ENCODE measurements at regions not wholly inside any gene's neighbourhood (a gene's known extent, or its start where the extent isn't known, plus 50 kb on each side); places are given as distances from the start of the nearest gene placed in this dataset.
"Not testable (repeated sequence)": the region's sequence is repeated elsewhere in the genome, so short reads cannot be mapped to it uniquely, and the experiment has no call there.

DNA sequence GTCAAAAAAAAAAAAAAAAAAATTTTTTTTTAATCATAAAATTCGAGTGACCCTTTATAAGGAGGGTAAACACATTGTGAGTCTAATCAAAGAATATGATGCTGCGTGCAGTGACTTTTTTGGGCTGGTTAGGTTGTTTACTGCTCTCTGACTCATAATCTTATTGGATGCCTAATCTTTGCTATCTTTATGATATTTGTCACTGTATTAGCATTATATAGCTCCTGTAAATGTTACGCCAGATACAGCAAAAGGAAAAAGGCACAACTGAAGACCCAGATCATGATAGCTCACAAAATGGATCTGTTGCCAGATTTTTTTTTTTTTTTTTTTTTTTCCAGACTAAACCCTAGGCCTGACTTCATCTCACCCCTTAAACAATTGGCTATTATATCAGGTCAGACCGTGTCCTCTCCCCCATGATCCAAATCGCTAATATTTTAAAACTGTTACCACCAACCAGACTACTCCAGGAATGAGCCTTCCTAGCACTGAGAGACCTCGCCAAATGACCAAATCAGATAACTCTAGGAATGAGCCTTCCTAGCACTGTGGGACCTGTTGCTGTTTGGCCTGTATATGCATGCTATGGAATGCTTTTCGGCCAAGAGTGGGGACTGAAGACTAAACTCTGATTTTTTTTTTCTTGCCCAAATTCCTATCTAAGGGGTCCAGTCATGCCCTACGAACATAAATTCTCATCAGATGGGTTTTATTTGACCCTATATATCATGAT, 131.7 kb upstream of the MYO10 start:
- H3K27me3 ChIP-seq (ENCODE audit: low read depth, low read length): peaks cover 4% of the 10 kb centered on the region
- no peak overlapping the region for H3K27ac ChIP-seq (ENCODE audit: low read length)
- H3K4me3 ChIP-seq (ENCODE audit: low read depth in 1 of 2, low read length in 2 of 2): no peak overlapping the region
- no peaks in the 10 kb centered on the region for H3K36me3 ChIP-seq (ENCODE audit: control insufficient read depth in 1 of 2, insufficient read depth in 2 of 2, low read length in 2 of 2)
- H3K9me3 ChIP-seq (ENCODE audit: control insufficient read depth in 1 of 2, low read length in 2 of 2): no peaks in the 10 kb centered on the region
- no peaks in the 10 kb centered on the region for H3K4me1 ChIP-seq (ENCODE audit: control insufficient read depth in 1 of 2, insufficient read depth in 2 of 2, low read length in 2 of 2)

DNA sequence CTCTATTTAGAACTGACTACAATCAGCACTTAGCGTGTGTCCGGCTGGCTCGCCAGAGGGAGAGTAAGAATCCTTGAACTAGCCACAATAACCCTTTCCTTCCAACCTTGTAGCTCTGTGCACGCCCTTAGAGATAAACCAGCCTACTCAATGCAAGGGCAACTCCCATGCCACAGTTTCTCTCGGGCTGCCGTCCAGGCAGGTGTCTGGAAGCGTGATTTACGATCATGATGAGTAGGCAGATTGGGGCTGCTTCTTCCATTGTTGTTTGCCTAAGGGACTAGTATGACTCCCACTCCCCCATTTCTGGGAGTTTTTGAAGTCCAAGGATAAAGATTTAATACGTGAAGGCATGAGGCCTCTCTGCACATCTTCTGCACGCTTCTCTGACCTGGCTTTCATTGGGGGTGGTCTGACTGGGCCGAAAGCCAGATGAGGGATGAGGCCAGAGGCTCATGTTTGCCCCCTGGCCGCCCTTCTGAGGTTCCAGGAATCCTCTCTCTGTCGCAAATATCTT, 134.0 kb upstream of the MYO10 start:
- no peak overlapping the region for H3K27ac ChIP-seq (ENCODE audit: low read length)
- H3K36me3 ChIP-seq (ENCODE audit: control insufficient read depth in 1 of 2, insufficient read depth in 2 of 2, low read length in 2 of 2): no peaks in the 10 kb centered on the region
- peaks cover 4% of the 10 kb centered on the region for H3K27me3 ChIP-seq (ENCODE audit: low read depth, low read length)
- H3K4me1 ChIP-seq (ENCODE audit: control insufficient read depth in 1 of 2, insufficient read depth in 2 of 2, low read length in 2 of 2): no peaks in the 10 kb centered on the region
- H3K4me3 ChIP-seq (ENCODE audit: low read depth in 1 of 2, low read length in 2 of 2): no peak overlapping the region
- H3K9me3 ChIP-seq (ENCODE audit: control insufficient read depth in 1 of 2, low read length in 2 of 2): no peaks in the 10 kb centered on the region

DNA sequence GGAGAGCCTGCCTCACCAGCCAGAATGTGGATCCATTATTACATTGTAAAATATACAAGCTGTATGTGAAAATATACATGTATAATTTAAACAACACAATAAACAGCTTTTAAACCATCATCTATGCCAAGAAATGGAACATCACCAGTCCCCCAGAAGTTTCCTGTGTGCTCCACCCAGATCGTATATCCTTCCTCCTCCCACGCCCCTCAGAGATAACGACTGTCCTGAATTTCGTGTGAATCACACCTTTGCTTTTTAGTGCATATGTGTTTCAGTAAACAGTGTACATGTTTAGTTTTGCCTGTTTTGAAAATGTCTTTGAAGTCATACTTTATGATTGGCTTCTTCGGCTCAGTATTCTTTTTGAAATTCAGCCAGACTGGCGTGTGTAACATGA, 134.6 kb upstream of the MYO10 start:
- H3K27ac ChIP-seq (ENCODE audit: low read length): no peak overlapping the region

DNA sequence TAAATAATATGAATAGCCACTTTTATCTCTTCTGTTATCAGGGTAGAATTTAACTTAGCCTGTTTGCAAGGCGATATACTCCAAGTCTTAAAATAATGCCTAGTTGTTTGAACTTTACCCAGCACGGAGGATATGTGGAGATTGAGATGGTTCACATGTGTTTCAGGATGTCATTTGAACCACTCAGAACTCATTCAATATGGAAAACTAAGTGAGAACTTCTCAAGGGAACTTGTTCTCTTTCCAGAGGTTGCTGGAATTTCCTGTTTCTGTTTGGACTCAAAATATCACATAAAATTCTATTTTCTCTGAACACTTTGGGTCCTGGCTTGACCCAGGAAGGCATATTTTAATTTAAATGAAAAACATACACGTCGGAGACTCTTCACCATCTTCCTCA, 139.1 kb upstream of the MYO10 start:
- Histone ChIP-seq H3K36me3 (ENCODE audit: control insufficient read depth in 1 of 2, insufficient read depth in 2 of 2, low read length in 2 of 2) (no peaks in the 10 kb centered on the region), H3K4me1 (ENCODE audit: control insufficient read depth in 1 of 2, insufficient read depth in 2 of 2, low read length in 2 of 2) (no peaks in the 10 kb centered on the region), H3K27ac (ENCODE audit: low read length) (no peak overlapping the region), H3K4me3 (ENCODE audit: low read depth in 1 of 2, low read length in 2 of 2) (no peak overlapping the region), H3K27me3 (ENCODE audit: low read depth, low read length) (no peaks in the 10 kb centered on the region), H3K9me3 (ENCODE audit: control insufficient read depth in 1 of 2, low read length in 2 of 2) (no peaks in the 10 kb centered on the region)

More for the DNA sequence above, 134.6 kb upstream of the MYO10 start:
- Histone ChIP-seq H3K4me3 (ENCODE audit: low read depth in 1 of 2, low read length in 2 of 2) (no peak overlapping the region), H3K4me1 (ENCODE audit: control insufficient read depth in 1 of 2, insufficient read depth in 2 of 2, low read length in 2 of 2) (no peaks in the 10 kb centered on the region), H3K9me3 (ENCODE audit: control insufficient read depth in 1 of 2, low read length in 2 of 2) (no peaks in the 10 kb centered on the region), H3K36me3 (ENCODE audit: control insufficient read depth in 1 of 2, insufficient read depth in 2 of 2, low read length in 2 of 2) (no peaks in the 10 kb centered on the region), H3K27me3 (ENCODE audit: low read depth, low read length) (peaks cover 4% of the 10 kb centered on the region)

DNA sequence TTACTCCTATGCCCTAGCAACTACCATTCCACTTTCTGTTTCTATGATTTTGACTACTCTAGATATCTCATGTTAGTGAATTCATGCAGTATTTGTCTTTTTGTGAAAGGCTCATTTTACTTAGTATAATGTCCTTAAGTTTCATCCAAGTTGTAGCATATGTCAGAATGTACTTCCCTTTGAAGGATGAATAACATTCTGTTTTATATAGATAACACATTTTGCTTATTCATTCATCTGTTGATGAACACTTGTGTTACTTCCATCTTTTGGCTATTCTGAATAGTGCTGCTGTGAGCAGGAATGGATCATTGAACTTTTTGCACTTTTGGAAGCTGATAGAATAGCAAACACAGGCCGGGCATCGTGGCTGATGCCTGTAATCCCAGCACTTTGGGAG, 140.2 kb upstream of the MYO10 start:
- Histone ChIP-seq H3K4me1 (ENCODE audit: control insufficient read depth in 1 of 2, insufficient read depth in 2 of 2, low read length in 2 of 2) (no peaks in the 10 kb centered on the region), H3K4me3 (ENCODE audit: low read depth in 1 of 2, low read length in 2 of 2) (no peak overlapping the region), H3K27ac (ENCODE audit: low read length) (no peak overlapping the region), H3K27me3 (ENCODE audit: low read depth, low read length) (no peaks in the 10 kb centered on the region), H3K9me3 (ENCODE audit: control insufficient read depth in 1 of 2, low read length in 2 of 2) (no peaks in the 10 kb centered on the region), H3K36me3 (ENCODE audit: control insufficient read depth in 1 of 2, insufficient read depth in 2 of 2, low read length in 2 of 2) (no peaks in the 10 kb centered on the region)

DNA sequence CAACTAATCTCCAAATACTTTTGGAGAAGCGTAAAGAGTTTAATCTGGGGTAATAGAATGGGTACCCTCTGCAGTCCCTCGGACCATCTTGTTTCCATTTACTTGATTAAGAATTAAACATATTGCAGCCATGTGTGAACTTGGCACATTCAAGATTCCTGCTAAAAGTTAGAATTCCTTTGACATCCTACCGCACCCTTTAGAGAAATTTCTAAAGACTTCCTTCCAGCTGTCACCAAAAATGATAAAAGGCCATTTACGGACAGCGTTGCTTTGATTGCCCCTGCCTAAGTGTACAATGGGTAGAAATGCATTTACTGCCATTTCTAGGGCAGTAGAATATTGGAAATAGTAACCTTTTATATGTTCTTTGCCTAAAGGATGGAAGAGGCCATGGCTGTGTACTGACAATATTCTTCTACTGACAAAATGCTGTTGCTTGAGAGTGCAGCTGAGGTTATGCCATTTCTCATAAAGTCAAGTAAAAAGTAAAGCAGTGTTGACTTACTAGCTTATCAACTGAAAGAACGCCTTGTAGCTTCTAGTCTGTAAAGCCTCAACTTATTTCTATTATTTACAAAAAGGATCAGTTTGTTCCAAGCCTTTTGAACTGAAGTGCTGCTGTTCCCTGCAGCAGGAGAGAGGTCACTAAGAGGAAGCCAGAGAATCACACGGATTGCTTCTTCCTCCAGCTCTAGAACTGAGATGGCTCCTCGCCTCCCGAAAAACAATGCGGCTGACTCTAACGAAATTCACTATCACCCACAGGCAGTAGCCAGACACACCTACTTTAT, 139.8 kb upstream of the BASP1 start:
- no peaks in the 10 kb centered on the region for H3K9me3 ChIP-seq (ENCODE audit: control insufficient read depth in 1 of 2, low read length in 2 of 2)
- H3K4me1 ChIP-seq (ENCODE audit: control insufficient read depth in 1 of 2, insufficient read depth in 2 of 2, low read length in 2 of 2): no peaks in the 10 kb centered on the region
- no peak overlapping the region for H3K4me3 ChIP-seq (ENCODE audit: low read depth in 1 of 2, low read length in 2 of 2)
- no peaks in the 10 kb centered on the region for H3K27me3 ChIP-seq (ENCODE audit: low read depth, low read length)
- no peak overlapping the region for H3K27ac ChIP-seq (ENCODE audit: low read length)
- no peaks in the 10 kb centered on the region for H3K36me3 ChIP-seq (ENCODE audit: control insufficient read depth in 1 of 2, insufficient read depth in 2 of 2, low read length in 2 of 2)

DNA sequence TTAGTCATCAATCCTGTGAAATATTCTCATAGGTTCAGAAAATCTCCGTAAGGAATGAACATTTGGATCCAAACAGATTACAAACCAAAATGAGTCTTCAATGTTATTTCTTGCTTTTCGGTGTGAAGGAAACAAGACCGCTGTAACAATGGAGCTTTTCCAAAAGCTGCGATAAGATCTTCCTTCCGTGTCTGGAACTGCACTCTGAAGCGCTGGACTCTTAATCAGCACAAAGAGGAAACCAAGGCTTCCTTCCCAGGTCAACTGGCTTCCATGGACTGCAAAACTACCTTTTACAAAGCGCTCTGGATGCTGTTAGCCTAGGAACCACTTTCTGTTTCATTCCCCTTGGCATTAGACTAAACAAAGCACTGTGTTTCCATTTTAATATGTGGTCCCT, 137.9 kb upstream of the BASP1 start:
- Histone ChIP-seq H3K27ac (ENCODE audit: low read length) (no peak overlapping the region), H3K4me3 (ENCODE audit: low read depth in 1 of 2, low read length in 2 of 2) (no peak overlapping the region), H3K4me1 (ENCODE audit: control insufficient read depth in 1 of 2, insufficient read depth in 2 of 2, low read length in 2 of 2) (no peaks in the 10 kb centered on the region), H3K27me3 (ENCODE audit: low read depth, low read length) (no peaks in the 10 kb centered on the region), H3K9me3 (ENCODE audit: control insufficient read depth in 1 of 2, low read length in 2 of 2) (no peaks in the 10 kb centered on the region), H3K36me3 (ENCODE audit: control insufficient read depth in 1 of 2, insufficient read depth in 2 of 2, low read length in 2 of 2) (no peaks in the 10 kb centered on the region)

DNA sequence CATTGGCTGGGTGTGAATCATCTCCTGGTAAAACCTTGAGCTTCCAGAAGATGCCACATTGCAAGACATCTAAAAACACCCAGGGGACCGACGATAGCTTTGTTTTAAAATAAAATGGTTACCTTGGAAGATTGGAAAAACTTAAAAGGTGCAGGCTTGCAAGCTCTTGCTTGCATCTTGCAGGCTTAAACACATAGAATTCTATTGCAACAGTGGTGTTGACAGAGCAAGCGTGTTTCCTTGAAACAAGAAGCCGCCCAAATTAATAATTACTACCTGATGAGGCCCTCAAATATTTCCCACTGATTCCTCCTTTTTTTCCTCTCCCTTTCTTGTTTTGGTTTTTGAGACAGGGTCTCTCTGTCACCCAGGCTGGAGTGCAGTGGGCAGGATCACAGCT, 137.1 kb upstream of the BASP1 start:
- Histone ChIP-seq H3K9me3 (ENCODE audit: control insufficient read depth in 1 of 2, low read length in 2 of 2) (no peaks in the 10 kb centered on the region), H3K4me1 (ENCODE audit: control insufficient read depth in 1 of 2, insufficient read depth in 2 of 2, low read length in 2 of 2) (no peaks in the 10 kb centered on the region), H3K4me3 (ENCODE audit: low read depth in 1 of 2, low read length in 2 of 2) (no peak overlapping the region), H3K27me3 (ENCODE audit: low read depth, low read length) (no peaks in the 10 kb centered on the region), H3K27ac (ENCODE audit: low read length) (no peak overlapping the region), H3K36me3 (ENCODE audit: control insufficient read depth in 1 of 2, insufficient read depth in 2 of 2, low read length in 2 of 2) (no peaks in the 10 kb centered on the region)

DNA sequence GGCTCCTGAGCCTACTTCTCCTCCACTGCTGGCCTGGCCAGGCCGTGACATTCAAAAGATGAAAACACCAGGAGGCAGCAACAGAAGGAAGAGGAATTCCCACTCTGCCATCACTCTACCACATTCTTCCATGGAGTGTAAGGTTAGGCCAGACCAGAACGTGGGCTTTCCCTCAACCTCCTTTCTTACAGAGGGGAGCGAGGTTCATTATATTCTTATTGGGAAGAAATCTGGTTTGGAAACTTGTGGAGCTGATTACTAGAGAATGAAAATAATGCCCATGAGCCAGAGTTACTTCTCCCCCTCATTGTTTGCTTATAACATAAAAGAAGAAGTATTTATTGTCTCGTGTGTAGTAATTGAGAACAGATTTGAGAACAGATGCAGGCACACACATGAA, 136.3 kb upstream of the BASP1 start:
- no peaks in the 10 kb centered on the region for H3K27me3 ChIP-seq (ENCODE audit: low read depth, low read length)
- no peaks in the 10 kb centered on the region for H3K36me3 ChIP-seq (ENCODE audit: control insufficient read depth in 1 of 2, insufficient read depth in 2 of 2, low read length in 2 of 2)
- H3K9me3 ChIP-seq (ENCODE audit: control insufficient read depth in 1 of 2, low read length in 2 of 2): no peaks in the 10 kb centered on the region
- no peak overlapping the region for H3K27ac ChIP-seq (ENCODE audit: low read length)
- H3K4me1 ChIP-seq (ENCODE audit: control insufficient read depth in 1 of 2, insufficient read depth in 2 of 2, low read length in 2 of 2): no peaks in the 10 kb centered on the region
- H3K4me3 ChIP-seq (ENCODE audit: low read depth in 1 of 2, low read length in 2 of 2): no peak overlapping the region

DNA sequence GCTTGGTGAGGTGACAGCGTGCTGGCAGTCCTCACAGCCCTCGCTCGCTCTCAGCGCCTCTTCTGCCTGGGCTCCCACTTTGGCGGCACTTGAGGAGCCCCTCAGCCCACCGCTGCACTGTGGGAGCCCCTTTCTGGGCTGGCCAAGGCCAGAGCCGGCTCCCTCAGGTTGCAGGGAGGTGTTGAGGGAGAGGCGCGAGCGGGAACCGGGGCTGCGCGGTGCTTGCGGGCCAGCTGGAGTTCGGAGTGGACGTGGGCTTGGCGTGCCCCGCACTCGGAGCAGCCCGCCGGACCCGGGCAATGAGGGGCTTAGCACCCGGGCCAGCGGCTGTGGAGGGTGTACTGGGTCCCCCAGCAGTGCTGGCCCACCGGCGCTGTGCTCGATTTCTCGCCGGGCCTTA, 134.2 kb upstream of the BASP1 start:
- not testable (repeated sequence) for H3K27me3 ChIP-seq (ENCODE audit: low read depth, low read length)

DNA sequence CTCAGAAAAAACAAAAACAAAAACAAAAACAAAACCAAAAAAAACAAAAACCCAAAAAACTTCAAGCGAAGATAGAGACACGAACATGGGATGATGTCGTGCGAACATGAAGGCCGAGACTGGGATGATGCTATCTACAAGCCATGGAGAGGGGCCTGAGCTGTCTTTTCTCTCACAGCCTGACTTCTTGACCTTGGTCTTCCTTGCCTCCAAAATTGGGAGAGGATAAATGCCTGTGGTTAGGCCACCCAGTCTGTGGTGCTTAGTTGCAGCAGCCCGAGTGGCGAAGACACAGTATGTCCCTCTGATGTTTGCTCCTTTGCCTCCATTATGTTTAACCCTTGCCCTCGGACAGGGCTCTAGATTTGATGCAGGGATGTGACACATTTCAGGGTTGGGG, 130.4 kb upstream of the BASP1 start:
- H3K4me3 ChIP-seq (ENCODE audit: low read depth in 1 of 2, low read length in 2 of 2): no peak overlapping the region
- H3K36me3 ChIP-seq (ENCODE audit: control insufficient read depth in 1 of 2, insufficient read depth in 2 of 2, low read length in 2 of 2): no peaks in the 10 kb centered on the region
- H3K27me3 ChIP-seq (ENCODE audit: low read depth, low read length): no peaks in the 10 kb centered on the region
- H3K27ac ChIP-seq (ENCODE audit: low read length): no peak overlapping the region
- H3K4me1 ChIP-seq (ENCODE audit: control insufficient read depth in 1 of 2, insufficient read depth in 2 of 2, low read length in 2 of 2): no peaks in the 10 kb centered on the region
- H3K9me3 ChIP-seq (ENCODE audit: control insufficient read depth in 1 of 2, low read length in 2 of 2): no peaks in the 10 kb centered on the region

More for the DNA sequence above, 134.2 kb upstream of the BASP1 start:
- not testable (repeated sequence) for H3K9me3 ChIP-seq (ENCODE audit: control insufficient read depth in 1 of 2, low read length in 2 of 2); H3K36me3 ChIP-seq (ENCODE audit: control insufficient read depth in 1 of 2, insufficient read depth in 2 of 2, low read length in 2 of 2); H3K27ac ChIP-seq (ENCODE audit: low read length); H3K4me1 ChIP-seq (ENCODE audit: control insufficient read depth in 1 of 2, insufficient read depth in 2 of 2, low read length in 2 of 2); H3K4me3 ChIP-seq (ENCODE audit: low read depth in 1 of 2, low read length in 2 of 2)
